H9 (cell line): ENCODE measurements at regions not wholly inside any gene's neighbourhood (a gene's known extent, or its start where the extent isn't known, plus 50 kb on each side); places are given as distances from the start of the nearest gene placed in this dataset.
A peak's percentile ranks its signal among the peaks of the same experiment; 100 is the strongest.

ENCODE experiments used
- DNase-seq: peaks from one replicate; pipeline ENCODE4 v3.0.0-alpha.2; 2017
- H2AFZ ChIP-seq: one replicate; pipeline ENCODE4 v1.6.1; 2013; ENCODE audit warnings: mild to moderate bottlenecking, low read length, control low read depth, moderate library complexity
- H2AK5ac ChIP-seq: 2 replicates; pipeline ENCODE4 v1.6.1; 2013; ENCODE audit warnings: low read length, control low read depth, mixed read lengths; ENCODE audit not compliant: insufficient read length
- H2BK120ac ChIP-seq: one replicate; pipeline ENCODE4 v1.6.1; 2013; ENCODE audit warnings: low read depth, mild to moderate bottlenecking, low read length, control low read depth, inconsistent platforms; ENCODE audit not compliant: poor library complexity, severe bottlenecking
- H2BK12ac ChIP-seq: 2 replicates; pipeline ENCODE4 v1.6.1; 2013; ENCODE audit warnings: low read length, control low read depth, mixed read lengths, low read depth; ENCODE audit not compliant: insufficient read length
- H2BK15ac ChIP-seq: 2 replicates; pipeline ENCODE4 v1.6.1; 2013; ENCODE audit warnings: low read depth, low read length, control low read depth
- H2BK20ac ChIP-seq: one replicate; pipeline ENCODE4 v1.6.1; 2013; ENCODE audit warnings: low read depth, mild to moderate bottlenecking, low read length, control low read depth, inconsistent platforms; ENCODE audit not compliant: poor library complexity, severe bottlenecking
- H2BK5ac ChIP-seq: 2 replicates; pipeline ENCODE4 v1.6.1; 2013; ENCODE audit warnings: low read length, control low read depth, mixed read lengths; ENCODE audit not compliant: insufficient read length
- H3K14ac ChIP-seq: 2 replicates; pipeline ENCODE4 v1.6.1; 2013; ENCODE audit warnings: low read length, control low read depth; ENCODE audit not compliant: insufficient read depth
- H3K18ac ChIP-seq: 2 replicates; pipeline ENCODE4 v1.6.1; 2013; ENCODE audit warnings: low read depth, mild to moderate bottlenecking, mixed read lengths, low read length, control low read depth; ENCODE audit not compliant: insufficient read length
- H3K23ac ChIP-seq: 2 replicates; pipeline ENCODE4 v1.6.1; 2013; ENCODE audit warnings: low read length, control low read depth, mixed read lengths, low read depth; ENCODE audit not compliant: insufficient read length
- H3K23me2 ChIP-seq: 2 replicates; pipeline ENCODE4 v1.6.1; 2013; ENCODE audit warnings: low read depth, mild to moderate bottlenecking, mixed read lengths, low read length, control low read depth; ENCODE audit not compliant: insufficient read length, poor library complexity, severe bottlenecking
- H3K27ac ChIP-seq: 2 replicates; pipeline ENCODE4 v1.5.1; 2013; ENCODE audit warnings: low read length, control low read depth, mixed read lengths, low read depth; ENCODE audit not compliant: insufficient read length
- H3K27me3 ChIP-seq: 2 replicates; pipeline ENCODE4 v1.6.1; 2013; ENCODE audit warnings: low read length, control low read depth, inconsistent platforms; ENCODE audit not compliant: insufficient read depth
- H3K4ac ChIP-seq: 2 replicates; pipeline ENCODE4 v1.6.1; 2013; ENCODE audit warnings: low read depth, mild to moderate bottlenecking, control low read depth, inconsistent platforms, low read length, moderate library complexity
- H3K4me1 ChIP-seq: 2 replicates; pipeline ENCODE4 v1.6.1; 2013; ENCODE audit warnings: low read length, control low read depth, inconsistent platforms; ENCODE audit not compliant: insufficient read depth
- H3K4me2 ChIP-seq: 2 replicates; pipeline ENCODE4 v1.6.1; 2013; ENCODE audit warnings: low read length, control low read depth, mixed read lengths; ENCODE audit not compliant: insufficient read length, insufficient read depth
- H3K56ac ChIP-seq: 2 replicates; pipeline ENCODE4 v1.6.1; 2013; ENCODE audit warnings: low read depth, mild to moderate bottlenecking, mixed read lengths, low read length, control low read depth; ENCODE audit not compliant: insufficient read length
- H3K79me1 ChIP-seq: 2 replicates; pipeline ENCODE4 v1.6.1; 2013; ENCODE audit warnings: low read depth, mild to moderate bottlenecking, moderate library complexity, low read length, control low read depth, inconsistent platforms; ENCODE audit not compliant: insufficient read depth, poor library complexity, severe bottlenecking
- H3K79me2 ChIP-seq: 2 replicates; pipeline ENCODE4 v1.6.1; 2013; ENCODE audit warnings: low read length, control low read depth, inconsistent platforms; ENCODE audit not compliant: insufficient read depth
- H3K9ac ChIP-seq: 2 replicates; pipeline ENCODE4 v1.6.1; 2013; ENCODE audit warnings: low read length, control low read depth, mixed read lengths; ENCODE audit not compliant: insufficient read length; ENCODE audit errors: extremely low read depth
- H3K9me3 ChIP-seq: one replicate; pipeline ENCODE4 v1.6.1; 2013; ENCODE audit warnings: low read depth, low read length, inconsistent platforms; ENCODE audit not compliant: control insufficient read depth
- H3T11ph ChIP-seq: one replicate; pipeline ENCODE4 v1.6.1; 2013; ENCODE audit warnings: mild to moderate bottlenecking, low read length, control low read depth, inconsistent platforms
- H4K20me1 ChIP-seq: one replicate; pipeline ENCODE4 v1.6.1; 2013; ENCODE audit not compliant: control insufficient read depth, insufficient read length, insufficient read depth
- H4K5ac ChIP-seq: 2 replicates; pipeline ENCODE4 v1.6.1; 2013; ENCODE audit warnings: low read depth, mild to moderate bottlenecking, mixed read lengths, low read length, control low read depth; ENCODE audit not compliant: insufficient read length
- H4K8ac ChIP-seq: replicated peaks from 2 replicates; pipeline ENCODE4 v1.6.1; 2013; ENCODE audit warnings: low read length, control low read depth, mixed read lengths, low read depth; ENCODE audit not compliant: insufficient read length
- H4K91ac ChIP-seq: 2 replicates; pipeline ENCODE4 v1.6.1; 2013; ENCODE audit warnings: low read depth, mild to moderate bottlenecking, moderate library complexity, mixed read lengths, low read length, control low read depth; ENCODE audit not compliant: insufficient read length
- H3K27ac Mint-ChIP-seq, 3 experiments: 2 replicates in 2 of 3; 3 replicates in 1 of 3; pipeline ENCODE4 v1.8.0; 2020 to 2021; ENCODE audit warnings: mixed read lengths in 3 of 3, mild to moderate bottlenecking in 1 of 3, moderate library complexity in 1 of 3
- H3K27me3 Mint-ChIP-seq: 2 replicates; pipeline ENCODE4 v1.8.0; 2021; ENCODE audit warnings: low read depth, mild to moderate bottlenecking, moderate library complexity, mixed read lengths
- H3K36me3 Mint-ChIP-seq, 3 experiments: 2 replicates in 2 of 3; 3 replicates in 1 of 3; pipeline ENCODE4 v1.8.0; 2020 to 2021; ENCODE audit warnings: low read depth in 3 of 3, mixed read lengths in 3 of 3; ENCODE audit not compliant: insufficient read depth in 1 of 3
- H3K4me1 Mint-ChIP-seq, 2 experiments: 2 replicates each; pipeline ENCODE4 v1.8.0; 2020; ENCODE audit warnings: mixed read lengths in 2 of 2
- H3K4me3 Mint-ChIP-seq, 2 experiments: 2 replicates in 1 of 2; 3 replicates in 1 of 2; pipeline ENCODE4 v1.8.0; 2020 to 2021; ENCODE audit warnings: mild to moderate bottlenecking in 2 of 2, mixed read lengths in 2 of 2, moderate library complexity in 1 of 2
- H3K9me3 Mint-ChIP-seq, 2 experiments: 2 replicates in 1 of 2; 3 replicates in 1 of 2; pipeline ENCODE4 v1.8.0; 2020; ENCODE audit warnings: mild to moderate bottlenecking in 2 of 2, mixed read lengths in 2 of 2, moderate library complexity in 1 of 2
- CTCF ChIP-seq: fragments of 200-600 bp; sonication (generic); conservative IDR thresholded peaks from 3 replicates; pipeline ENCODE4 v1.8.0; 2021; ENCODE audit warnings: antibody characterized with exemption, mild to moderate bottlenecking
- WGBS: extraction: QIAGEN DNeasy Blood & Tissue Kit; methylation state at CpG from one replicate; pipeline ENCODE4 v1.1.7; 2013; ENCODE audit warnings: missing lambda C conversion rate, low lambda C conversion rate, mixed read lengths; ENCODE audit not compliant: insufficient read length; ENCODE audit errors: extremely low coverage; 5-methylcytosine and 5-hydroxymethylcytosine counted together

GRCh38 chr10:29394321-29394932 is 105.6 kb downstream of the LYZL1 start:
- Histone ChIP-seq H3K4me2 (no peak overlapping the region), H3K27me3 (no peaks in the 10 kb centered on the region), H3K79me2 (no peaks in the 10 kb centered on the region), H3K4me1 (no peaks in the 10 kb centered on the region), H3K79me1 (no peaks in the 10 kb centered on the region), H2BK12ac (no peak overlapping the region), H2BK5ac (no peak overlapping the region), H3K56ac (no peak overlapping the region), H3K9ac (no peak overlapping the region), H4K91ac (no peak overlapping the region), H2BK120ac (no peak overlapping the region), H3K14ac (peak overlapping the region; percentile 63; the same call in 1 of the 2 replicates), H3T11ph (no peak overlapping the region), H2AK5ac (no peak overlapping the region), H3K23me2 (no peaks in the 10 kb centered on the region), H3K18ac (no peak overlapping the region), H3K23ac (no peak overlapping the region), H4K5ac (no peak overlapping the region), H3K4ac (no peak overlapping the region), H4K20me1 (no peaks in the 10 kb centered on the region), H2BK20ac (no peak overlapping the region), H2BK15ac (no peak overlapping the region), H4K8ac (no peak overlapping the region), H3K27ac (no peak overlapping the region), H2AFZ (no peak overlapping the region), H3K9me3 (no peaks in the 10 kb centered on the region)
- no peaks in the 10 kb centered on the region for H3K36me3 Mint-ChIP-seq
- no peak overlapping the region for H3K4me3 Mint-ChIP-seq
- peaks cover 0 to 3% of the 10 kb centered on the region in 2 experiments; a peak in 1 of 5 replicates for H3K9me3 Mint-ChIP-seq
- peaks cover 2% of the 10 kb centered on the region for H3K27me3 Mint-ChIP-seq
- no peak for TF ChIP-seq CTCF
- H3K4me1 Mint-ChIP-seq, result peaks cover 3 to 9% of the 10 kb centered on the region in 2 experiments; a peak in 3 of 4 replicates
- no peak overlapping the region for H3K27ac Mint-ChIP-seq
- DNase-seq, result peak; percentile 54
- WGBS, result no CpG with 5 or more reads among the region's 8 CpGs
